Gastrocnemius medialis (tissue), 4 donors: ENCODE measurements at regions not wholly inside any gene's neighbourhood (a gene's known extent, or its start where the extent isn't known, plus 50 kb on each side); places are given as distances from the start of the nearest gene placed in this dataset.

Experiments used
- ATAC-seq, 2 donors: fragments of 150-250 bp; one replicate each; pipeline ENCODE4 v1.9.1; 2016
- DNase-seq, 2 donors: peaks; one replicate each; pipeline ENCODE4 v3.0.0-alpha.2; 2019
- H3K27ac ChIP-seq, 4 donors: fragments of 200-600 bp; sonication (generic); 1 replicate in 1 of 4; 2 replicates in 3 of 4; pipeline ENCODE4 v1.5.1; 2016 to 2018; ENCODE audit warnings: mild to moderate bottlenecking in 2 of 4, moderate library complexity in 1 of 4
- H3K27me3 ChIP-seq, 3 donors: fragments of 200-600 bp; sonication (generic) in 2 of 3; 1 replicate in 1 of 3; 2 replicates in 2 of 3; pipeline versions ENCODE4 v1.5.1 to v1.6.0; 2016 to 2019; ENCODE audit warnings: mild to moderate bottlenecking in 1 of 3, moderate library complexity in 1 of 3
- H3K36me3 ChIP-seq, 2 donors: fragments of 200-600 bp; sonication (generic) in 1 of 2; one replicate each; pipeline ENCODE4 v1.5.1; 2017 to 2018
- H3K4me1 ChIP-seq, 2 donors: fragments of 200-600 bp; sonication (generic) in 1 of 2; one replicate each; pipeline ENCODE4 v1.5.1; 2016 to 2017; ENCODE audit warnings: mild to moderate bottlenecking in 2 of 2
- H3K4me3 ChIP-seq, 4 donors: fragments of 200-600 bp; sonication (generic) in 3 of 4; 1 replicate in 1 of 4; 2 replicates in 3 of 4; pipeline ENCODE4 v1.5.1; 2016 to 2019; ENCODE audit warnings: mild to moderate bottlenecking in 2 of 4
- H3K9me3 ChIP-seq, 3 donors: fragments of 200-600 bp; sonication (generic) in 2 of 3; 1 replicate in 1 of 3; 2 replicates in 2 of 3; pipeline ENCODE4 v1.5.1; 2016 to 2019
- CTCF ChIP-seq, 5 experiments: fragments of 450-650 bp in 3 of 5; fragments of 200-600 bp in 2 of 5; sonication (generic) in 2 of 5; IDR thresholded peaks in 4 of 5; conservative IDR thresholded peaks in 1 of 5; 1 replicate in 4 of 5; 2 replicates in 1 of 5; pipeline ENCODE4 v1.5.1; 2016 to 2019; ENCODE audit warnings: antibody characterized with exemption in 5 of 5, mild to moderate bottlenecking in 3 of 5, moderate library complexity in 3 of 5
- POLR2A ChIP-seq, 2 donors: fragments of 450-650 bp; IDR thresholded peaks; one replicate each; pipeline ENCODE4 v1.6.1; 2017; ENCODE audit warnings: antibody characterized with exemption in 2 of 2, mild to moderate bottlenecking in 2 of 2, moderate library complexity in 2 of 2
- in situ Hi-C, 4 donors: fragments of 200-750 bp; cut with MboI; loops; one replicate each; pipeline versions ENCODE4 v1.15.0 to v1.8.0; 2017; ENCODE audit warnings: low sequenced_read_pairs in 4 of 4
- intact Hi-C: fragments of 100-400 bp; cut with DNase I; formaldehyde crosslinking; loops from one replicate; pipeline ENCODE4 v1.15.1; 2023; ENCODE audit warnings: low total_unique reads

- no peak overlapping the region for H3K4me3 ChIP-seq
- peak; percentile 47 to 86 (median 74) for TF ChIP-seq CTCF (IDR thresholded peaks at IDR 0.05 in 4 of 5, conservative IDR thresholded peaks at IDR 0.05 in 1 of 5)
- TF ChIP-seq POLR2A (IDR thresholded peaks at IDR 0.05): no peak
- peak in 1 of 2 donors; percentile 32 for DNase-seq
- no peaks in the 10 kb centered on the region for H3K9me3 ChIP-seq
- no peaks in the 10 kb centered on the region for H3K36me3 ChIP-seq
- intact Hi-C loops (no loop called here), in situ Hi-C loops (no loop called here)
- peaks cover 0 to 11% (median 4%) of the 10 kb centered on the region in 3 donors for H3K27me3 ChIP-seq
- ATAC-seq: peak in 1 of 2 donors; percentile 56
- no peaks in the 10 kb centered on the region for H3K4me1 ChIP-seq
- no peak overlapping the region for H3K27ac ChIP-seq
These were observed 81.1 kb downstream of the RTP5 start for GRCh38 chr2:241950413-241951315.

- DNase-seq (no peak), ATAC-seq (no peak)
- Histone ChIP-seq H3K27me3 (peaks cover 0 to 11% (median 4%) of the 10 kb centered on the region in 3 donors), H3K4me1 (no peaks in the 10 kb centered on the region), H3K4me3 (no peak overlapping the region), H3K27ac (no peak overlapping the region), H3K9me3 (no peaks in the 10 kb centered on the region), H3K36me3 (no peaks in the 10 kb centered on the region)
- TF ChIP-seq POLR2A (IDR thresholded peaks at IDR 0.05) (no peak), CTCF (IDR thresholded peaks at IDR 0.05 in 4 of 5, conservative IDR thresholded peaks at IDR 0.05 in 1 of 5) (no peak)
- intact Hi-C loops: no loop called here
- in situ Hi-C loops: no loop called here
These were observed 81.8 kb downstream of the RTP5 start for GRCh38 chr2:241951316-241951700.

GRCh38 chr2:241951920-241952319 is 82.4 kb downstream of the RTP5 start:
- intact Hi-C loops: no loop called here
- DNase-seq: no peak
- H3K27me3 ChIP-seq: peaks cover 0 to 11% (median 0%) of the 10 kb centered on the region in 3 donors
- no peak for ATAC-seq
- H3K27ac ChIP-seq: no peak overlapping the region
- no peaks in the 10 kb centered on the region for H3K9me3 ChIP-seq
- no peaks in the 10 kb centered on the region for H3K4me1 ChIP-seq
- TF ChIP-seq CTCF (IDR thresholded peaks at IDR 0.05 in 4 of 5, conservative IDR thresholded peaks at IDR 0.05 in 1 of 5): no peak
- TF ChIP-seq POLR2A (IDR thresholded peaks at IDR 0.05): no peak
- no peak overlapping the region for H3K4me3 ChIP-seq
- H3K36me3 ChIP-seq: no peaks in the 10 kb centered on the region
- in situ Hi-C loops: no loop called here

GRCh38 chr2:241952816-241953215 is 83.3 kb downstream of the RTP5 start:
- intact Hi-C loops: no loop called here
- Histone ChIP-seq H3K36me3 (no peaks in the 10 kb centered on the region), H3K4me3 (no peak overlapping the region), H3K4me1 (no peaks in the 10 kb centered on the region), H3K27ac (no peak overlapping the region), H3K9me3 (no peaks in the 10 kb centered on the region), H3K27me3 (peaks cover 0 to 11% (median 0%) of the 10 kb centered on the region in 3 donors)
- DNase-seq: no peak
- in situ Hi-C loops: no loop called here
- no peak for ATAC-seq
- TF ChIP-seq POLR2A (IDR thresholded peaks at IDR 0.05) (no peak), CTCF (IDR thresholded peaks at IDR 0.05 in 4 of 5, conservative IDR thresholded peaks at IDR 0.05 in 1 of 5) (no peak)
